ENCODE measurements at regions not wholly inside any gene's neighbourhood (a gene's known extent, or its start where the extent isn't known, plus 50 kb on each side); places are given as distances from the start of the nearest gene placed in this dataset.

- no peaks in the 10 kb centered on the region for H3K27me3 Mint-ChIP-seq (ENCODE audit: low read depth)
- no peaks in the 10 kb centered on the region for H3K36me3 Mint-ChIP-seq (ENCODE audit: low read depth)
- DNase-seq (ENCODE audit: low spot score): no peak
- H3K27ac Mint-ChIP-seq (ENCODE audit: unreplicated experiment): no peak overlapping the region
- H3K4me3 Mint-ChIP-seq (ENCODE audit: unreplicated experiment): no peak overlapping the region
- H3K4me1 Mint-ChIP-seq (ENCODE audit: low read depth): no peaks in the 10 kb centered on the region
- no peaks in the 10 kb centered on the region for H3K9me3 Mint-ChIP-seq (ENCODE audit: low read depth)
- TF ChIP-seq, protein P1, sequence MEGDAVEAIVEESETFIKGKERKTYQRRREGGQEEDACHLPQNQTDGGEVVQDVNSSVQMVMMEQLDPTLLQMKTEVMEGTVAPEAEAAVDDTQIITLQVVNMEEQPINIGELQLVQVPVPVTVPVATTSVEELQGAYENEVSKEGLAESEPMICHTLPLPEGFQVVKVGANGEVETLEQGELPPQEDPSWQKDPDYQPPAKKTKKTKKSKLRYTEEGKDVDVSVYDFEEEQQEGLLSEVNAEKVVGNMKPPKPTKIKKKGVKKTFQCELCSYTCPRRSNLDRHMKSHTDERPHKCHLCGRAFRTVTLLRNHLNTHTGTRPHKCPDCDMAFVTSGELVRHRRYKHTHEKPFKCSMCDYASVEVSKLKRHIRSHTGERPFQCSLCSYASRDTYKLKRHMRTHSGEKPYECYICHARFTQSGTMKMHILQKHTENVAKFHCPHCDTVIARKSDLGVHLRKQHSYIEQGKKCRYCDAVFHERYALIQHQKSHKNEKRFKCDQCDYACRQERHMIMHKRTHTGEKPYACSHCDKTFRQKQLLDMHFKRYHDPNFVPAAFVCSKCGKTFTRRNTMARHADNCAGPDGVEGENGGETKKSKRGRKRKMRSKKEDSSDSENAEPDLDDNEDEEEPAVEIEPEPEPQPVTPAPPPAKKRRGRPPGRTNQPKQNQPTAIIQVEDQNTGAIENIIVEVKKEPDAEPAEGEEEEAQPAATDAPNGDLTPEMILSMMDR (IDR thresholded peaks at IDR 0.05): no peak
These were observed 823.0 kb upstream of the SOX11 start for GRCh38 chr2:4869154-4869553.

GRCh38 chr2:4873364-4873763 lies 818.8 kb upstream of the SOX11 start:
- TF ChIP-seq, protein P1 (IDR thresholded peaks at IDR 0.05): no peak
- H3K27me3 Mint-ChIP-seq (ENCODE audit: low read depth): no peaks in the 10 kb centered on the region
- no peak for DNase-seq (ENCODE audit: low spot score)
- H3K9me3 Mint-ChIP-seq (ENCODE audit: low read depth): no peaks in the 10 kb centered on the region
- no peaks in the 10 kb centered on the region for H3K36me3 Mint-ChIP-seq (ENCODE audit: low read depth)
- H3K27ac Mint-ChIP-seq (ENCODE audit: unreplicated experiment): peak overlapping the region; percentile 30
- H3K4me3 Mint-ChIP-seq (ENCODE audit: unreplicated experiment): no peak overlapping the region
- H3K4me1 Mint-ChIP-seq (ENCODE audit: low read depth): no peaks in the 10 kb centered on the region

GRCh38 chr2:4873876-4874593 lies 818.1 kb upstream of the SOX11 start:
- Mint-ChIP-seq H3K9me3 (ENCODE audit: low read depth) (no peaks in the 10 kb centered on the region), H3K4me3 (ENCODE audit: unreplicated experiment) (no peak overlapping the region), H3K36me3 (ENCODE audit: low read depth) (no peaks in the 10 kb centered on the region), H3K4me1 (ENCODE audit: low read depth) (no peaks in the 10 kb centered on the region), H3K27me3 (ENCODE audit: low read depth) (no peaks in the 10 kb centered on the region), H3K27ac (ENCODE audit: unreplicated experiment) (no peak overlapping the region)
- TF ChIP-seq, protein P1 (IDR thresholded peaks at IDR 0.05): no peak
- DNase-seq (ENCODE audit: low spot score): no peak

DNA sequence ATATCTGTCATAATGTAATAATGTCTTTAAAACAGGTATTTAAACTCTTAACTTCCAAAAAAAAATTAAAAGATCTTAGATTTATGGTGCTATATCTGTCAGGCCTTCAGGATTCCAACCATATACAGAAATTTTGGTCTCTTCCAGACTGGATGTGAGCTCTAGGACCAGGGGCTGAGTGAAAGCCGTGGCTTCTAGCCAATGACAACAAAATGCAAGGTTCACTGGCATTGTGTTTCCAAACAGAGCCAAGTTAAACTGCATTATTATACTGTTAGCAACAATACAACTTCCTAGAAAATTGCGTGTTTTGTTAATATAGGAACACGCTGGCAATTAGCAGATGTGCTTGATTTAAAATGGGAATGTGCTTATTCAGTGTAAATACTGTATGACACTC lies 809.8 kb upstream of the SOX11 start:
- Mint-ChIP-seq H3K9me3 (ENCODE audit: low read depth) (no peaks in the 10 kb centered on the region), H3K4me1 (ENCODE audit: low read depth) (peaks cover 7% of the 10 kb centered on the region), H3K4me3 (ENCODE audit: unreplicated experiment) (no peak overlapping the region), H3K27ac (ENCODE audit: unreplicated experiment) (no peak overlapping the region), H3K27me3 (ENCODE audit: low read depth) (no peaks in the 10 kb centered on the region), H3K36me3 (ENCODE audit: low read depth) (no peaks in the 10 kb centered on the region)
- DNase-seq (ENCODE audit: low spot score): no peak
- TF ChIP-seq, protein P1 (IDR thresholded peaks at IDR 0.05): no peak

DNA sequence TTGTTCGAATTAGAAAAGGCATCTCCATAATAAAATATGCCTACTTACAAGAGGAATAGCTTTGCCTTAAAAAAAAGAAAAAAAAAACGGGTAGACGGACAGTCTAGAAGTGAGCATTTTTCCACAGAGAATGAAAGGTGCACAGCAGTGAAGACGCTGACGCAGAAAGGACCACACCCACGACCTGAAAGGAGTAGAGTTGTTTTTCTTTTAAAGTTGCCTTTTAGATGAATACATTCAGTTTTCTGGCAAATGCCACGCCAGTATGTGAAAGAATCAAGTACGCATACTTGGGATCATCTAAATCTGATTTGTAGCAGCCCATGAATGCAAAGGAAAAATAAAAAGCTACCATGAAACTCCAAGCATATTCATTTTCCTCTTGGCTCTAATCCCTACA lies 809.2 kb upstream of the SOX11 start:
- H3K9me3 Mint-ChIP-seq (ENCODE audit: low read depth): no peaks in the 10 kb centered on the region
- TF ChIP-seq, protein P1 (IDR thresholded peaks at IDR 0.05): no peak
- H3K27ac Mint-ChIP-seq (ENCODE audit: unreplicated experiment): no peak overlapping the region
- H3K4me3 Mint-ChIP-seq (ENCODE audit: unreplicated experiment): no peak overlapping the region
- no peaks in the 10 kb centered on the region for H3K36me3 Mint-ChIP-seq (ENCODE audit: low read depth)
- no peaks in the 10 kb centered on the region for H3K27me3 Mint-ChIP-seq (ENCODE audit: low read depth)
- peaks cover 7% of the 10 kb centered on the region for H3K4me1 Mint-ChIP-seq (ENCODE audit: low read depth)
- no peak for DNase-seq (ENCODE audit: low spot score)
